ENCODE measurements at regions not wholly inside any gene's neighbourhood (a gene's known extent, or its start where the extent isn't known, plus 50 kb on each side); places are given as distances from the start of the nearest gene placed in this dataset.

DNA sequence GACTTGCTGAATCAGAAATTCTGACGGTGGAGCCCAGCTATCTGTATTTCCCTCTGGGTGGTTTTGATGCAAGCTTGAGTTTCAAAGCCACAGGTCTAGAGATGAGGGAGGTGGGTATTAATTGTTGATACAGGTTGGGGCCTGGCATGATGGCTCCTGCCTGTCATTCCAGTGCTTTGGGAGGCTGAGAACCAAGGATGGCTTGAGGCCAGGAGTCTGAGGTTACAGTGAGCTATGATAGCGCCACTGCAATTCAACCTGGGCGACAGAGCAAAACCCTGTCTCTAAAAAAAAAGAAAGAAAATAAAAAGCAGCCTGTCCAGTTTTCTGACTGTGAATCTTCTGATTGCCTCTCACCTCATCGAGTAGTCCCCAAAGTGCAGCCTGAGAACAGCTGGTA is 184.8 kb upstream of the SASH1 start:
- 85% methylated on average over 4 of the region's 4 CpGs; no CpG with 5 or more reads in 1 of the 2 experiments for WGBS, 2 experiments (ENCODE audit: extremely low coverage in 1 of 2, insufficient coverage in 1 of 2, insufficient read length in 1 of 2, insufficient replicate concordance in 2 of 2, low coverage in 1 of 2, low lambda C conversion rate in 2 of 2, missing lambda C conversion rate in 1 of 2)
- H2BK12ac ChIP-seq (ENCODE audit: low read depth, low read length) = no peak overlapping the region
- no peak for FAIRE-seq
- no peak overlapping the region for H2BK15ac ChIP-seq (ENCODE audit: low read length)
- TF ChIP-seq MAFK (IDR thresholded peaks at IDR 0.05; ENCODE audit: low read depth, low read length) (no peak), TAF1 (IDR thresholded peaks at IDR 0.05; ENCODE audit: low read depth, low read length) (no peak), EZH2 (IDR thresholded peaks at IDR 0.05; ENCODE audit: low read depth, low read length, severe bottlenecking) (no peak), CEBPB (IDR thresholded peaks at IDR 0.05; ENCODE audit: low read depth, low read length) (no peak), NRF1 (IDR thresholded peaks at IDR 0.05; ENCODE audit: low read depth, low read length) (no peak), NANOG (IDR thresholded peaks at IDR 0.05; ENCODE audit: insufficient read depth, low read depth, low read length, poor library complexity, severe bottlenecking) (no peak), TEAD4 (IDR thresholded peaks at IDR 0.05; ENCODE audit: low read depth, low read length) (no peak), RAD21 (IDR thresholded peaks at IDR 0.05 in 1 of 2, conservative IDR thresholded peaks at IDR 0.05 in 1 of 2; ENCODE audit: low read depth in 2 of 2, low read length in 2 of 2) (no peak), BACH1 (IDR thresholded peaks at IDR 0.05; ENCODE audit: low read length) (no peak), TBP (IDR thresholded peaks at IDR 0.05; ENCODE audit: low read depth, low read length) (no peak), RFX5 (IDR thresholded peaks at IDR 0.05; ENCODE audit: borderline replicate concordance, low read depth, low read length) (no peak), SIRT6 (IDR thresholded peaks at IDR 0.05; ENCODE audit: low read length) (no peak)
- no peaks in the 10 kb centered on the region; a peak in 1 of 7 replicates for H3K4me1 ChIP-seq (replicated peaks in 1 of 4; ENCODE audit: control insufficient read depth in 3 of 4, insufficient read depth in 4 of 4, low read length in 3 of 4)
- DNase-seq (ENCODE audit: low read depth in 1 of 2, low spot score in 2 of 2) = no peak
- no peak overlapping the region for H3K4me2 ChIP-seq (ENCODE audit: insufficient read depth in 1 of 2, low read depth in 2 of 2, low read length in 2 of 2)
- POLR2A ChIA-PET (ENCODE audit: partially characterized antibody) = no interaction called here
- no peak overlapping the region for H3K9ac ChIP-seq (replicated peaks in 1 of 4; ENCODE audit: extremely low read depth in 1 of 4, low read depth in 3 of 4, low read length in 3 of 4)
- no peak overlapping the region for H2AFZ ChIP-seq (ENCODE audit: low read length)
- no peak overlapping the region for H4K5ac ChIP-seq (ENCODE audit: insufficient read length, low read depth, low read length)
- H3K4ac ChIP-seq (replicated peaks; ENCODE audit: insufficient read length, low read depth, low read length) = no peak overlapping the region
- H4K91ac ChIP-seq (replicated peaks; ENCODE audit: insufficient read length, low read length) = no peak overlapping the region
- no peaks in the 10 kb centered on the region for H3K27me3 ChIP-seq (replicated peaks in 1 of 4; ENCODE audit: control insufficient read depth in 3 of 4, extremely low read depth in 1 of 4, insufficient read depth in 3 of 4, low read length in 3 of 4)
- no peak overlapping the region for H3K18ac ChIP-seq (ENCODE audit: extremely low read depth, low read length)
- no peaks in the 10 kb centered on the region for H3K9me3 ChIP-seq (ENCODE audit: insufficient read depth in 2 of 2, low read depth in 1 of 2, low read length in 1 of 2)
- H2AK5ac ChIP-seq (ENCODE audit: low read depth, low read length) = no peak overlapping the region
- no peak overlapping the region for H3K56ac ChIP-seq (replicated peaks; ENCODE audit: insufficient read length, low read depth, low read length)
- H2BK120ac ChIP-seq (replicated peaks; ENCODE audit: low read depth, low read length) = no peak overlapping the region
- H4K8ac ChIP-seq (ENCODE audit: extremely low read depth, insufficient read depth, low read length) = no peak overlapping the region
- no peaks in the 10 kb centered on the region for H3K36me3 ChIP-seq (ENCODE audit: control insufficient read depth in 2 of 4, insufficient read depth in 4 of 4, low read length in 3 of 4)
- CTCF ChIA-PET (ENCODE audit: partially characterized antibody) = interaction anchor here (0.6 to 1.8 kb wide), 9 partner anchors 8 to 96 kb away, joined by 3 to 10 read pairs (median 4); no protein-coding TSS in a partner anchor
- no peak overlapping the region for H2BK5ac ChIP-seq (ENCODE audit: low read depth, low read length)
- no peaks in the 10 kb centered on the region; the same call in 1 of the 2 replicates for H3K23me2 ChIP-seq (ENCODE audit: low read depth, low read length)
- H4K20me1 ChIP-seq (replicated peaks in 1 of 2; ENCODE audit: control insufficient read depth in 1 of 2, insufficient read depth in 2 of 2, low read length in 2 of 2) = no peaks in the 10 kb centered on the region
- H3K79me1 ChIP-seq (ENCODE audit: low read depth, low read length) = no peaks in the 10 kb centered on the region
- no peak overlapping the region for H2BK20ac ChIP-seq (ENCODE audit: low read length)
- H3K23ac ChIP-seq (ENCODE audit: insufficient read length) = no peak overlapping the region
- H3K14ac ChIP-seq (ENCODE audit: insufficient read length) = no peak overlapping the region
- H3K79me2 ChIP-seq (ENCODE audit: control insufficient read depth in 1 of 2, insufficient read depth in 2 of 2, low read length in 2 of 2) = no peaks in the 10 kb centered on the region
- H3K27ac ChIP-seq (ENCODE audit: low read depth, low read length) = no peak overlapping the region
- no peak overlapping the region for H3K4me3 ChIP-seq (ENCODE audit: extremely low read depth in 1 of 4, insufficient read depth in 2 of 4, low read depth in 3 of 4, low read length in 4 of 4)

Measured in H1 (cell line).